HL-60 (cell line): ENCODE measurements at regions not wholly inside any gene's neighbourhood (a gene's known extent, or its start where the extent isn't known, plus 50 kb on each side); places are given as distances from the start of the nearest gene placed in this dataset.

Source experiments
- CTCF ChIP-seq: IDR thresholded peaks from one replicate; pipeline ENCODE4 v1.5.1; 2011; ENCODE audit warnings: low read length, control low read depth, inconsistent platforms; ENCODE audit not compliant: insufficient read depth
- REST ChIP-seq: IDR thresholded peaks from 2 replicates; pipeline ENCODE4 v1.6.1; 2012; ENCODE audit warnings: low read depth; ENCODE audit not compliant: insufficient replicate concordance

- TF ChIP-seq CTCF: no peak
- no peak for TF ChIP-seq REST
Measured at GRCh38 chr13:105948143-105948542, 587.3 kb downstream of the EFNB2 start.
